ENCODE measurements at regions not wholly inside any gene's neighbourhood (a gene's known extent, or its start where the extent isn't known, plus 50 kb on each side); places are given as distances from the start of the nearest gene placed in this dataset.
A peak's percentile ranks its signal among the peaks of the same experiment; 100 is the strongest.
"Not testable (repeated sequence)": the region's sequence is repeated elsewhere in the genome, so short reads cannot be mapped to it uniquely, and the experiment has no call there.

- H3K27ac Mint-ChIP-seq; CTCF ChIA-PET (ENCODE audit: partially characterized antibody): not testable (repeated sequence)
Observed at GRCh38 chr14:56454680-56455079, 124.9 kb upstream of the TMEM260 start.

GRCh38 chr14:56460469-56460868 lies 119.1 kb upstream of the TMEM260 start:
- H3K27me3 Mint-ChIP-seq = peaks cover 20 to 36% of the 10 kb centered on the region in 2 donors
- H3K27ac Mint-ChIP-seq = no peak overlapping the region
- H3K4me3 Mint-ChIP-seq = no peak overlapping the region
- POLR2A ChIA-PET (ENCODE audit: partially characterized antibody) = no interaction called here
- Histone ChIP-seq H3K4me3 (ENCODE audit: low read length in 2 of 2) (no peak overlapping the region), H3K4me1 (ENCODE audit: insufficient read depth, low read length) (no peaks in the 10 kb centered on the region), H3K27ac (ENCODE audit: low read depth, low read length) (no peak overlapping the region), H3K9me3 (ENCODE audit: control insufficient read depth in 1 of 2, low read length in 2 of 2) (no peaks in the 10 kb centered on the region), H3K36me3 (ENCODE audit: insufficient read depth, low read length) (no peaks in the 10 kb centered on the region), H3K27me3 (ENCODE audit: insufficient read depth, low read length) (no peaks in the 10 kb centered on the region)
- H3K9me3 Mint-ChIP-seq = peaks cover 0 to 6% (median 1%) of the 10 kb centered on the region in 8 donors
- DNase-seq = no peak
- no peaks in the 10 kb centered on the region for H3K4me1 Mint-ChIP-seq
- H3K36me3 Mint-ChIP-seq = no peaks in the 10 kb centered on the region
- CTCF ChIA-PET (ENCODE audit: partially characterized antibody) = interaction anchor here (7.0 kb wide), 1 partner anchor 15 kb away, joined by 44 read pairs; no protein-coding TSS in a partner anchor
- intact Hi-C loops (cut with micrococcal nuclease) = no loop called here

More at GRCh38 chr14:56454680-56455079, 124.9 kb upstream of the TMEM260 start:
- DNase-seq; H3K36me3 ChIP-seq (ENCODE audit: insufficient read depth, low read length); POLR2A ChIA-PET (ENCODE audit: partially characterized antibody); H3K4me3 ChIP-seq (ENCODE audit: low read length in 2 of 2); H3K4me3 Mint-ChIP-seq; H3K27me3 ChIP-seq (ENCODE audit: insufficient read depth, low read length); H3K9me3 ChIP-seq (ENCODE audit: control insufficient read depth in 1 of 2, low read length in 2 of 2); H3K4me1 Mint-ChIP-seq; H3K9me3 Mint-ChIP-seq; H3K36me3 Mint-ChIP-seq; H3K4me1 ChIP-seq (ENCODE audit: insufficient read depth, low read length); H3K27ac ChIP-seq (ENCODE audit: low read depth, low read length); intact Hi-C loops (cut with micrococcal nuclease): not testable (repeated sequence)
- peaks cover 11 to 19% of the 10 kb centered on the region in 2 donors for H3K27me3 Mint-ChIP-seq

DNA sequence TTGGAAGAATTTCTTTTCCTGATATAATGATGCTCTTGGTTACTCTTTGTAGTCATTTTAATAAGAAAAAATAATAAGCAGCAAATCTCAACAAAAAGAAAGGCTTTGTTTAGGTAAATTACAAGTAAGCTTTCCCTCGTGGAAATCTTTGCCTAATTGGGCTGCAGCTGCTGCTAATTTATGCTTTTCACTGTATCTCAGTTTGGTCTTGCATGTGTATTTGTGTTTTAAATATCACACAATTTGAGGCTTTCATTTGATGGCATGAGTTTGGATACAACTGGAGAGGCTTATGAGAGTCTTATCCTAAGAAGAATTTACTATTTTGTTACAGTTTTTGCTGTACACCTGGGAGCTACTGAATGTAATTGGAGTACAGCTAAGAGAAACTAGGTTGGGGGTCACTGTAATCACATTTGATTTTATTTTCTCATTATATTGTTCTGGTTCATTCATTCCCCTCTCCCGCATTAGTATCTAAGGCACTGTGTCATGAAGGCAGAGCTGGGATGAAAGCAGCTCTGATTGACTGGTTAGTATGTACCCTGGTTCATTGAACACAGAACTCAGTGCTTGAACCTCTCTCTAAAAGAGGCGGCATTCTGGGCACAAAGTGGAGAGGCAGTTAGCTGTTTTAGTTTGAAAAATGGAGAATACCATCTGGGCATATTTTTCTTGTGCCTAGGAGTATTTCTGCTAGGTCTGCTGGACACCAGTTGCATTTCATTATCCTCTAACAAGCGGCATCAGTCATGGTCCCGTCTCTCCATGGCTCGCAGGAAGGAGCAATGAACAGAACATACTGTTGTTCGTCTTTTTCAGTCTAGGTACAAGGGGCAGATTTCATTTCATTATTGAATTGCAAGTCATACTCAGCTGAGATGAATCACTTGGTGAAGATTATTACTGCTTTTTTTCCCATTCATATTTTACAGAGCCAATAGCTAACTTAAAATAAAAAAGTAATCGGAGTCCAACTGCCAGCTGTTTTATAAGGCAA lies 118.0 kb upstream of the TMEM260 start:
- intact Hi-C loops (cut with micrococcal nuclease) = no loop called here
- no peak overlapping the region for H3K4me3 ChIP-seq (ENCODE audit: low read length in 2 of 2)
- H3K36me3 Mint-ChIP-seq = no peaks in the 10 kb centered on the region
- H3K27ac ChIP-seq (ENCODE audit: low read depth, low read length) = no peak overlapping the region
- H3K27me3 ChIP-seq (ENCODE audit: insufficient read depth, low read length) = no peaks in the 10 kb centered on the region
- peaks cover 22 to 31% of the 10 kb centered on the region in 2 donors for H3K27me3 Mint-ChIP-seq
- H3K4me1 ChIP-seq (ENCODE audit: insufficient read depth, low read length) = no peaks in the 10 kb centered on the region
- H3K9me3 ChIP-seq (ENCODE audit: control insufficient read depth in 1 of 2, low read length in 2 of 2) = no peaks in the 10 kb centered on the region
- H3K27ac Mint-ChIP-seq = no peak overlapping the region
- H3K4me1 Mint-ChIP-seq = no peaks in the 10 kb centered on the region
- H3K36me3 ChIP-seq (ENCODE audit: insufficient read depth, low read length) = no peaks in the 10 kb centered on the region
- ChIA-PET CTCF (ENCODE audit: partially characterized antibody) (interaction anchor here (1.3 to 7.0 kb wide), 2 partner anchors 14 to 29 kb away, joined by 5 to 44 read pairs; no protein-coding TSS in a partner anchor), POLR2A (ENCODE audit: partially characterized antibody) (no interaction called here)
- peaks cover 0 to 6% (median 0%) of the 10 kb centered on the region in 8 donors for H3K9me3 Mint-ChIP-seq
- no peak for DNase-seq
- no peak overlapping the region for H3K4me3 Mint-ChIP-seq

GRCh38 chr14:56463271-56463890 lies 116.2 kb upstream of the TMEM260 start:
- POLR2A ChIA-PET (ENCODE audit: partially characterized antibody) = no interaction called here
- H3K4me3 Mint-ChIP-seq = no peak overlapping the region
- no peaks in the 10 kb centered on the region for H3K4me1 ChIP-seq (ENCODE audit: insufficient read depth, low read length)

GRCh38 chr14:56471056-56471455 lies 108.5 kb upstream of the TMEM260 start:
- Mint-ChIP-seq H3K27ac (peak overlapping the region in 1 of 7 donors; percentile 53), H3K4me3 (no peak overlapping the region), H3K36me3 (no peaks in the 10 kb centered on the region), H3K27me3 (peaks cover 5 to 11% of the 10 kb centered on the region in 2 donors), H3K9me3 (peaks cover 0 to 2% (median 0%) of the 10 kb centered on the region in 8 donors), H3K4me1 (no peaks in the 10 kb centered on the region)
- no peak overlapping the region for H3K4me3 ChIP-seq (ENCODE audit: low read length in 2 of 2)
- POLR2A ChIA-PET (ENCODE audit: partially characterized antibody) = no interaction called here
- no peaks in the 10 kb centered on the region for H3K4me1 ChIP-seq (ENCODE audit: insufficient read depth, low read length)
- CTCF ChIA-PET (ENCODE audit: partially characterized antibody) = interaction anchor here (2.1 to 4.2 kb wide), 2 partner anchors 8 to 21 kb away, joined by 6 to 22 read pairs; no protein-coding TSS in a partner anchor
- H3K27ac ChIP-seq (ENCODE audit: low read depth, low read length) = no peak overlapping the region
- no peaks in the 10 kb centered on the region for H3K27me3 ChIP-seq (ENCODE audit: insufficient read depth, low read length)
- no peak for DNase-seq
- H3K36me3 ChIP-seq (ENCODE audit: insufficient read depth, low read length) = no peaks in the 10 kb centered on the region
- H3K9me3 ChIP-seq (ENCODE audit: control insufficient read depth in 1 of 2, low read length in 2 of 2) = no peaks in the 10 kb centered on the region
- intact Hi-C loops (cut with micrococcal nuclease) = loop anchor here (10.0 kb wide), 2 partner anchors 606 to 766 kb away; no protein-coding TSS in a partner anchor

More at GRCh38 chr14:56463271-56463890, 116.2 kb upstream of the TMEM260 start:
- Histone ChIP-seq H3K36me3 (ENCODE audit: insufficient read depth, low read length) (no peaks in the 10 kb centered on the region), H3K9me3 (ENCODE audit: control insufficient read depth in 1 of 2, low read length in 2 of 2) (no peaks in the 10 kb centered on the region), H3K4me3 (ENCODE audit: low read length in 2 of 2) (no peak overlapping the region), H3K27ac (ENCODE audit: low read depth, low read length) (no peak overlapping the region), H3K27me3 (ENCODE audit: insufficient read depth, low read length) (no peaks in the 10 kb centered on the region)
- Mint-ChIP-seq H3K27ac (no peak overlapping the region), H3K27me3 (peaks cover 21 to 31% of the 10 kb centered on the region in 2 donors), H3K36me3 (no peaks in the 10 kb centered on the region), H3K9me3 (peaks cover 0 to 4% (median 0%) of the 10 kb centered on the region in 8 donors), H3K4me1 (no peaks in the 10 kb centered on the region)
- intact Hi-C loops (cut with micrococcal nuclease) = no loop called here
- no peak for DNase-seq
- CTCF ChIA-PET (ENCODE audit: partially characterized antibody) = interaction anchor here (1.0 to 7.0 kb wide), 2 partner anchors 12 to 734 kb away, joined by 3 to 44 read pairs; no protein-coding TSS in a partner anchor

GRCh38 chr14:56474419-56475022 lies 105.1 kb upstream of the TMEM260 start:
- H3K36me3 ChIP-seq (ENCODE audit: insufficient read depth, low read length) = no peaks in the 10 kb centered on the region
- no peak overlapping the region for H3K27ac ChIP-seq (ENCODE audit: low read depth, low read length)
- peaks cover 5 to 7% of the 10 kb centered on the region in 2 donors for H3K27me3 Mint-ChIP-seq
- no peak overlapping the region for H3K27ac Mint-ChIP-seq
- intact Hi-C loops (cut with micrococcal nuclease) = loop anchor here (1.0 to 10.0 kb wide), 5 partner anchors 610 to 1261 kb away; no protein-coding TSS in a partner anchor
- no peaks in the 10 kb centered on the region for H3K36me3 Mint-ChIP-seq
- ChIA-PET POLR2A (ENCODE audit: partially characterized antibody) (interaction anchor here (0.8 kb wide), 1 partner anchor 743 kb away, joined by 3 read pairs; no protein-coding TSS in a partner anchor), CTCF (ENCODE audit: partially characterized antibody) (interaction anchor here (0.7 to 5.6 kb wide), 42 partner anchors 8 to 1229 kb away, joined by 3 to 116 read pairs (median 3); no protein-coding TSS in a partner anchor)
- H3K9me3 ChIP-seq (ENCODE audit: control insufficient read depth in 1 of 2, low read length in 2 of 2) = no peaks in the 10 kb centered on the region
- H3K9me3 Mint-ChIP-seq = no peaks in the 10 kb centered on the region
- peak in 4 of 5 donors; percentile 30 to 44 (median 38) for DNase-seq
- no peaks in the 10 kb centered on the region for H3K27me3 ChIP-seq (ENCODE audit: insufficient read depth, low read length)
- H3K4me3 ChIP-seq (ENCODE audit: low read length in 2 of 2) = no peak overlapping the region
- H3K4me1 Mint-ChIP-seq = no peaks in the 10 kb centered on the region
- H3K4me3 Mint-ChIP-seq = no peak overlapping the region
- H3K4me1 ChIP-seq (ENCODE audit: insufficient read depth, low read length) = no peaks in the 10 kb centered on the region
